ENCODE measurements at regions not wholly inside any gene's neighbourhood (a gene's known extent, or its start where the extent isn't known, plus 50 kb on each side); places are given as distances from the start of the nearest gene placed in this dataset.

DNA sequence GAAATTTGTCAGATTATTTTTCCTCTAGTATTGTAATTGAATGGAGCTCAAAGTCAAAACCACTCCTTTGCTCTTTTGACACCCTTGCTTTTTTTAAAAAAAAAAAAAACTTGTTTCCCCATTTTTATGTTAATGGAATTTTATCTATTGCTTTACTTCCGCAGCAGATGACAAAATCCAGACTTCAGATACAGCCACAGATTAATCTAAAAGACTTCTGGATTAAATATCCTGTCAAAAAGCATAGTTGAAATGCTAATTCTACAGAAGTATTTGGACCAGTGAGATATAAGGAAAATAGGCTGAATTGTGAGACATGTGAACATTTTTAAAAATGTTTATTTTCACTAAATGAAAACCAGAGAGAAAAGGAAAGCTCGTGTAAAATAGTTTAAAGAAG lies 341.4 kb downstream of the BMP2 start:
- TF ChIP-seq, protein P1, sequence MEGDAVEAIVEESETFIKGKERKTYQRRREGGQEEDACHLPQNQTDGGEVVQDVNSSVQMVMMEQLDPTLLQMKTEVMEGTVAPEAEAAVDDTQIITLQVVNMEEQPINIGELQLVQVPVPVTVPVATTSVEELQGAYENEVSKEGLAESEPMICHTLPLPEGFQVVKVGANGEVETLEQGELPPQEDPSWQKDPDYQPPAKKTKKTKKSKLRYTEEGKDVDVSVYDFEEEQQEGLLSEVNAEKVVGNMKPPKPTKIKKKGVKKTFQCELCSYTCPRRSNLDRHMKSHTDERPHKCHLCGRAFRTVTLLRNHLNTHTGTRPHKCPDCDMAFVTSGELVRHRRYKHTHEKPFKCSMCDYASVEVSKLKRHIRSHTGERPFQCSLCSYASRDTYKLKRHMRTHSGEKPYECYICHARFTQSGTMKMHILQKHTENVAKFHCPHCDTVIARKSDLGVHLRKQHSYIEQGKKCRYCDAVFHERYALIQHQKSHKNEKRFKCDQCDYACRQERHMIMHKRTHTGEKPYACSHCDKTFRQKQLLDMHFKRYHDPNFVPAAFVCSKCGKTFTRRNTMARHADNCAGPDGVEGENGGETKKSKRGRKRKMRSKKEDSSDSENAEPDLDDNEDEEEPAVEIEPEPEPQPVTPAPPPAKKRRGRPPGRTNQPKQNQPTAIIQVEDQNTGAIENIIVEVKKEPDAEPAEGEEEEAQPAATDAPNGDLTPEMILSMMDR (conservative IDR thresholded peaks at IDR 0.05) = no peak
- H3K36me3 Mint-ChIP-seq (ENCODE audit: low read depth) = no peaks in the 10 kb centered on the region
- 90% methylated on average over 1 of the region's 2 CpGs; no CpG with 5 or more reads in 1 of the 2 experiments for WGBS, 2 experiments (ENCODE audit: insufficient coverage in 1 of 2, insufficient read length in 1 of 2)
- H3K27me3 Mint-ChIP-seq (ENCODE audit: insufficient read depth) = no peaks in the 10 kb centered on the region
- Histone ChIP-seq H3K9me3 (ENCODE audit: control insufficient read depth, low read length) (no peaks in the 10 kb centered on the region), H3K36me3 (ENCODE audit: control insufficient read depth, insufficient read depth, low read length) (no peaks in the 10 kb centered on the region), H3K27ac (ENCODE audit: low read depth, low read length) (no peak overlapping the region), H3K4me3 (ENCODE audit: low read length) (no peak overlapping the region), H3K27me3 (ENCODE audit: control insufficient read depth, insufficient read depth, low read length, poor library complexity, severe bottlenecking) (no peaks in the 10 kb centered on the region), H3K9ac (ENCODE audit: extremely low read depth, low read length, poor library complexity, severe bottlenecking) (no peak overlapping the region), H3K4me1 (ENCODE audit: control insufficient read depth, insufficient read depth, low read length) (no peaks in the 10 kb centered on the region)
- no peaks in the 10 kb centered on the region for H3K9me3 Mint-ChIP-seq
- no peak for DNase-seq
- H3K4me1 Mint-ChIP-seq = peaks cover 16% of the 10 kb centered on the region
- no peak overlapping the region for H3K4me3 Mint-ChIP-seq
- H3K27ac Mint-ChIP-seq = no peak overlapping the region

DNA sequence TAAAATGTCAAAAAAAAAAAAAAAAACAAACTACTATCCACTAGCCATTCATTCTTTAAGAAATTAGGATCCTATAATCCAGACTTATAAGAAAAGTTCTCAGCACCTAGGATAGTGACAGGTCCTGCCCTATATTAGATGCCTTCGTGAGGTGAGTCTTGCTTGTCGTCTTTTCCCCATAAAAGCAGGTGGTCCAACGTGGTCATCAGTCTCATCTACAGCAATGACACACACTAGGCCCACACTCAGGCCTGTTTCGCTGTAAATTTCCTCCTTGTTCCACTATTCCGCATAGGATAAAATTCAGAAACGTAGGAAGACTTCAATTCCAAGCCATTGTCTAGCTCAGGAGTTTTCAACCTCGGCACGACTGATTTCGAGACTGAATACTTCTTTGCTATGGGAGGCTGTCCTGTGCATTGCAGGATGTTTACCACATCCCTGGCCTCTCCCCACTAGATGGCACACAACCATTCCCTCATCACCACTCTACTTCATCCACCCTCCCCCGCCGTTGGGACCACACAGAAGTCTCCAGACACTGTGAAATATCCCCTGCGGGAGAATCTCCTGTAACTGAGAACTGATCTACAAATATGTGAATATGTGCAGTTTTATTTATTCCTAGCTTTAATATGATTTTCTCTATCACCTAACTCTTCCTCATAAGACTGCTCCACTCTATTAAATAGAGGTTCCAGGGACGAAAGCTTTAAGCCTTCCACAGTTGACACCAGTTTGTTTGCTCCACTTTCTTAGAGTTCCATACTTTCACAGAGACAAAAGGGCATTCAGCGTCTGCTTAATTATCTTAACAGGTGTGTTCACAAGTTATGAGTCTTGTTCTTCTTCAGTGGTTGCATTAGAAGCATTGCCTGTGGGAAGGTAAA lies 346.3 kb downstream of the BMP2 start:
- TF ChIP-seq, protein P1 (conservative IDR thresholded peaks at IDR 0.05) = peak; percentile 86
- no peak overlapping the region for H3K9ac ChIP-seq (ENCODE audit: extremely low read depth, low read length, poor library complexity, severe bottlenecking)
- Mint-ChIP-seq H3K36me3 (ENCODE audit: low read depth) (peaks cover 1% of the 10 kb centered on the region), H3K4me3 (no peak overlapping the region), H3K4me1 (peaks cover 23% of the 10 kb centered on the region), H3K9me3 (peaks cover 5% of the 10 kb centered on the region), H3K27me3 (ENCODE audit: insufficient read depth) (no peaks in the 10 kb centered on the region), H3K27ac (no peak overlapping the region)
- peak; percentile 85 for DNase-seq
- 42 to 46% methylated on average over 10 to 14 of the region's 14 CpGs for WGBS, 2 experiments (ENCODE audit: insufficient coverage in 1 of 2, insufficient read length in 1 of 2)
- no peaks in the 10 kb centered on the region for H3K27me3 ChIP-seq (ENCODE audit: control insufficient read depth, insufficient read depth, low read length, poor library complexity, severe bottlenecking)
- H3K27ac ChIP-seq (ENCODE audit: low read depth, low read length) = no peak overlapping the region
- no peaks in the 10 kb centered on the region for H3K36me3 ChIP-seq (ENCODE audit: control insufficient read depth, insufficient read depth, low read length)
- no peak overlapping the region for H3K4me3 ChIP-seq (ENCODE audit: low read length)
- H3K9me3 ChIP-seq (ENCODE audit: control insufficient read depth, low read length) = no peaks in the 10 kb centered on the region
- H3K4me1 ChIP-seq (ENCODE audit: control insufficient read depth, insufficient read depth, low read length) = no peaks in the 10 kb centered on the region

DNA sequence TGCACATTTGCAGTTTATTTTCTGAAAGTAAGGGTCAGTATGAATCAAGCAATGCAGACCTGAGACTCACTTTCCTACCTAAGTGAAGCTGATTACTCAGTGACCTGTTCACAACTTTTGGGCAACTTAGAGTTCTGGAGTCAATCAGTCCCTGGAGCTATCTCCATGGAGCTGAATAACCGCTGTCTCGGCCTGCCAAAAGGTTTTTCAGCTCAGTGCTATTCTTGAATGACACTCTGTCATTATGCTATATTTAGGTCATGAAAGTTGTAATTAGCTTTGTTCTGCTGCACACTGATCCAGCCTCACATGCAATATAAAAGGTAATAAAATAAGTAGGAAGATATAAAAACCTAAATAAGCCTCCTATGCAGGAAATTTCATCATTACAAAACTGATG lies 356.0 kb downstream of the BMP2 start:
- TF ChIP-seq, protein P1 (conservative IDR thresholded peaks at IDR 0.05) = no peak
- Histone ChIP-seq H3K4me1 (ENCODE audit: control insufficient read depth, insufficient read depth, low read length) (peaks cover 4% of the 10 kb centered on the region), H3K9ac (ENCODE audit: extremely low read depth, low read length, poor library complexity, severe bottlenecking) (no peak overlapping the region), H3K9me3 (ENCODE audit: control insufficient read depth, low read length) (no peaks in the 10 kb centered on the region), H3K27ac (ENCODE audit: low read depth, low read length) (no peak overlapping the region), H3K36me3 (ENCODE audit: control insufficient read depth, insufficient read depth, low read length) (no peaks in the 10 kb centered on the region), H3K4me3 (ENCODE audit: low read length) (no peak overlapping the region), H3K27me3 (ENCODE audit: control insufficient read depth, insufficient read depth, low read length, poor library complexity, severe bottlenecking) (no peaks in the 10 kb centered on the region)
- DNase-seq = no peak
- H3K27ac Mint-ChIP-seq = no peak overlapping the region
- peaks cover 2% of the 10 kb centered on the region for H3K36me3 Mint-ChIP-seq (ENCODE audit: low read depth)
- H3K9me3 Mint-ChIP-seq = peaks cover 5% of the 10 kb centered on the region
- H3K27me3 Mint-ChIP-seq (ENCODE audit: insufficient read depth) = no peaks in the 10 kb centered on the region
- 90 to 100% methylated on average over 2 of the region's 2 CpGs for WGBS, 2 experiments (ENCODE audit: insufficient coverage in 1 of 2, insufficient read length in 1 of 2)
- H3K4me1 Mint-ChIP-seq = peaks cover 10% of the 10 kb centered on the region
- H3K4me3 Mint-ChIP-seq = no peak overlapping the region

All from endodermal cell (in vitro differentiated cells).